ENCODE measurements at regions not wholly inside any gene's neighbourhood (a gene's known extent, or its start where the extent isn't known, plus 50 kb on each side); places are given as distances from the start of the nearest gene placed in this dataset.

- TF ChIP-seq CTCF (IDR thresholded peaks at IDR 0.05; ENCODE audit: insufficient read depth, low read length, poor library complexity, severe bottlenecking), result no peak
- H3K36me3 ChIP-seq (ENCODE audit: control insufficient read depth, insufficient read depth, low read length), result no peaks in the 10 kb centered on the region
- H3K4me3 ChIP-seq (ENCODE audit: low read depth, low read length), result no peak overlapping the region
- no peak for DNase-seq (ENCODE audit: low read depth)
- no peaks in the 10 kb centered on the region for H3K27me3 ChIP-seq (ENCODE audit: control insufficient read depth, insufficient read depth, low read length)
These were observed 78.8 kb upstream of the IGFBP5 start for GRCh38 chr2:216774180-216774579.

GRCh38 chr2:216773072-216773471 is 77.7 kb upstream of the IGFBP5 start:
- Histone ChIP-seq H3K4me3 (ENCODE audit: low read depth, low read length) (no peak overlapping the region), H3K36me3 (ENCODE audit: control insufficient read depth, insufficient read depth, low read length) (no peaks in the 10 kb centered on the region), H3K27me3 (ENCODE audit: control insufficient read depth, insufficient read depth, low read length) (no peaks in the 10 kb centered on the region)
- TF ChIP-seq CTCF (IDR thresholded peaks at IDR 0.05; ENCODE audit: insufficient read depth, low read length, poor library complexity, severe bottlenecking), result no peak
- DNase-seq (ENCODE audit: low read depth), result no peak

GRCh38 chr2:216770717-216771116 is 75.4 kb upstream of the IGFBP5 start:
- Histone ChIP-seq H3K36me3 (ENCODE audit: control insufficient read depth, insufficient read depth, low read length) (no peaks in the 10 kb centered on the region), H3K27me3 (ENCODE audit: control insufficient read depth, insufficient read depth, low read length) (no peaks in the 10 kb centered on the region), H3K4me3 (ENCODE audit: low read depth, low read length) (no peak overlapping the region)
- DNase-seq (ENCODE audit: low read depth), result no peak
- TF ChIP-seq CTCF (IDR thresholded peaks at IDR 0.05; ENCODE audit: insufficient read depth, low read length, poor library complexity, severe bottlenecking), result no peak

- Histone ChIP-seq H3K27me3 (ENCODE audit: control insufficient read depth, insufficient read depth, low read length) (no peaks in the 10 kb centered on the region), H3K4me3 (ENCODE audit: low read depth, low read length) (no peak overlapping the region), H3K36me3 (ENCODE audit: control insufficient read depth, insufficient read depth, low read length) (no peaks in the 10 kb centered on the region)
- DNase-seq (ENCODE audit: low read depth), result no peak
- no peak for TF ChIP-seq CTCF (IDR thresholded peaks at IDR 0.05; ENCODE audit: insufficient read depth, low read length, poor library complexity, severe bottlenecking)
These were observed 74.7 kb upstream of the IGFBP5 start for GRCh38 chr2:216770050-216770449.

- Histone ChIP-seq H3K4me3 (ENCODE audit: low read depth, low read length) (no peak overlapping the region), H3K36me3 (ENCODE audit: control insufficient read depth, insufficient read depth, low read length) (no peaks in the 10 kb centered on the region), H3K27me3 (ENCODE audit: control insufficient read depth, insufficient read depth, low read length) (no peaks in the 10 kb centered on the region)
- TF ChIP-seq CTCF (IDR thresholded peaks at IDR 0.05; ENCODE audit: insufficient read depth, low read length, poor library complexity, severe bottlenecking), result no peak
- no peak for DNase-seq (ENCODE audit: low read depth)
These were observed 74.3 kb upstream of the IGFBP5 start for GRCh38 chr2:216769626-216770025.

GRCh38 chr2:216768908-216769411 is 73.6 kb upstream of the IGFBP5 start:
- Histone ChIP-seq H3K4me3 (ENCODE audit: low read depth, low read length) (no peak overlapping the region), H3K36me3 (ENCODE audit: control insufficient read depth, insufficient read depth, low read length) (no peaks in the 10 kb centered on the region), H3K27me3 (ENCODE audit: control insufficient read depth, insufficient read depth, low read length) (no peaks in the 10 kb centered on the region)
- TF ChIP-seq CTCF (IDR thresholded peaks at IDR 0.05; ENCODE audit: insufficient read depth, low read length, poor library complexity, severe bottlenecking), result no peak
- DNase-seq (ENCODE audit: low read depth), result no peak

Data from kidney epithelial cell (primary cell).